ENCODE measurements at regions not wholly inside any gene's neighbourhood (a gene's known extent, or its start where the extent isn't known, plus 50 kb on each side); places are given as distances from the start of the nearest gene placed in this dataset.

GRCh38 chr5:112647428-112647827 is 90.3 kb upstream of the APC start:
- 83 to 87% methylated on average over 1 of the region's 1 CpG for WGBS, 2 donors
- TF ChIP-seq, protein P1, sequence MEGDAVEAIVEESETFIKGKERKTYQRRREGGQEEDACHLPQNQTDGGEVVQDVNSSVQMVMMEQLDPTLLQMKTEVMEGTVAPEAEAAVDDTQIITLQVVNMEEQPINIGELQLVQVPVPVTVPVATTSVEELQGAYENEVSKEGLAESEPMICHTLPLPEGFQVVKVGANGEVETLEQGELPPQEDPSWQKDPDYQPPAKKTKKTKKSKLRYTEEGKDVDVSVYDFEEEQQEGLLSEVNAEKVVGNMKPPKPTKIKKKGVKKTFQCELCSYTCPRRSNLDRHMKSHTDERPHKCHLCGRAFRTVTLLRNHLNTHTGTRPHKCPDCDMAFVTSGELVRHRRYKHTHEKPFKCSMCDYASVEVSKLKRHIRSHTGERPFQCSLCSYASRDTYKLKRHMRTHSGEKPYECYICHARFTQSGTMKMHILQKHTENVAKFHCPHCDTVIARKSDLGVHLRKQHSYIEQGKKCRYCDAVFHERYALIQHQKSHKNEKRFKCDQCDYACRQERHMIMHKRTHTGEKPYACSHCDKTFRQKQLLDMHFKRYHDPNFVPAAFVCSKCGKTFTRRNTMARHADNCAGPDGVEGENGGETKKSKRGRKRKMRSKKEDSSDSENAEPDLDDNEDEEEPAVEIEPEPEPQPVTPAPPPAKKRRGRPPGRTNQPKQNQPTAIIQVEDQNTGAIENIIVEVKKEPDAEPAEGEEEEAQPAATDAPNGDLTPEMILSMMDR (IDR thresholded peaks at IDR 0.05): no peak
- ATAC-seq (no peak), DNase-seq (no peak)
- no peak overlapping the region for H3K4me3 ChIP-seq
- intact Hi-C loops (cut with DNase I): no loop called here
- H3K27ac ChIP-seq: no peak overlapping the region
- H3K9me3 ChIP-seq: no peaks in the 10 kb centered on the region
- no peaks in the 10 kb centered on the region for H3K36me3 ChIP-seq
- H3K27me3 ChIP-seq: no peaks in the 10 kb centered on the region
- H3K4me1 ChIP-seq: peaks cover 0 to 8% (median 0%) of the 10 kb centered on the region in 9 donors

- DNase-seq (no peak), ATAC-seq (no peak)
- no peaks in the 10 kb centered on the region for H3K9me3 ChIP-seq
- no peak overlapping the region for H3K27ac ChIP-seq
- H3K27me3 ChIP-seq: no peaks in the 10 kb centered on the region
- no peak overlapping the region for H3K4me3 ChIP-seq
- TF ChIP-seq, protein P1 (IDR thresholded peaks at IDR 0.05): no peak
- no peaks in the 10 kb centered on the region for H3K36me3 ChIP-seq
- intact Hi-C loops (cut with DNase I): no loop called here
- 96% methylated on average over 1 of the region's 1 CpG for WGBS, 2 donors
- peaks cover 0 to 7% (median 0%) of the 10 kb centered on the region in 9 donors for H3K4me1 ChIP-seq
Measured at GRCh38 chr5:112648264-112648663, 89.4 kb upstream of the APC start.

GRCh38 chr5:112649882-112650281 is 87.8 kb upstream of the APC start:
- H3K9me3 ChIP-seq: no peaks in the 10 kb centered on the region
- intact Hi-C loops (cut with DNase I): no loop called here
- H3K27me3 ChIP-seq: no peaks in the 10 kb centered on the region
- 78 to 81% methylated on average over 6 of the region's 6 CpGs for WGBS, 2 donors
- ATAC-seq (no peak), DNase-seq (no peak)
- H3K27ac ChIP-seq: no peak overlapping the region
- H3K36me3 ChIP-seq: no peaks in the 10 kb centered on the region
- no peak overlapping the region for H3K4me3 ChIP-seq
- TF ChIP-seq, protein P1 (IDR thresholded peaks at IDR 0.05): no peak
- H3K4me1 ChIP-seq: peaks cover 0 to 4% (median 0%) of the 10 kb centered on the region in 9 donors

- DNase-seq (no peak), ATAC-seq (no peak)
- intact Hi-C loops (cut with DNase I): no loop called here
- no peaks in the 10 kb centered on the region for H3K4me1 ChIP-seq
- TF ChIP-seq, protein P1 (IDR thresholded peaks at IDR 0.05): no peak
- H3K9me3 ChIP-seq: no peaks in the 10 kb centered on the region
- H3K36me3 ChIP-seq: no peaks in the 10 kb centered on the region
- no peaks in the 10 kb centered on the region for H3K27me3 ChIP-seq
- WGBS, 2 donors: 68 to 77% methylated on average over 5 of the region's 5 CpGs
- H3K27ac ChIP-seq: no peak overlapping the region
- no peak overlapping the region for H3K4me3 ChIP-seq
Measured at GRCh38 chr5:112653638-112654205, 84.0 kb upstream of the APC start.
